K562 (cell line): ENCODE measurements at regions not wholly inside any gene's neighbourhood (a gene's known extent, or its start where the extent isn't known, plus 50 kb on each side); places are given as distances from the start of the nearest gene placed in this dataset.

Experiments used
- ATAC-seq: fragments of 200-7000 bp; cut with Tn5 transposase; 3 replicates; pipeline ENCODE4 v1.9.1; 2020; ENCODE audit warnings: moderate library complexity
- BruUV-seq: library from RNA; stranded (reverse); fragments of 400-500 nt; replicated peaks from 2 replicates; lab custom pipeline; 2021; lab: Mats Ljungman, UMichigan
- CTCF ChIA-PET: fragments of 300-600 bp; formaldehyde crosslinking; extraction: SDS; loops from one replicate; lab custom pipeline; 2021; ENCODE audit warnings: low intra/inter-chr PET ratio; lab: Yijun Ruan, JAX
- POLR2A ChIA-PET: fragments of 300-600, 350-650 bp; sonication (Branson Sonifier 250); formaldehyde crosslinking; extraction: SDS; loops from one replicate; lab custom pipeline; 2021; ENCODE audit warnings: antibody characterized with exemption, inconsistent platforms; lab: Yijun Ruan, JAX
- DNase-seq, 4 experiments: peaks; one replicate each; pipeline versions ENCODE4 v3.0.0 to v3.0.0-alpha.2; 2011 to 2018; ENCODE audit warnings: low spot score in 3 of 4, mixed read lengths in 3 of 4; ENCODE audit errors: extremely low read depth in 1 of 4
- FAIRE-seq: peaks from 2 replicates; lab custom pipeline; 2011; peaks lifted over from hg19 to GRCh38; lab: Jason Lieb, UNC
- H2AFZ ChIP-seq: 2 replicates; pipeline ENCODE4 v1.6.0; 2011; ENCODE audit warnings: low read depth, low read length, control low read depth, inconsistent platforms
- H3K27ac ChIP-seq: fragments of 200-600 bp; 3 replicates; pipeline ENCODE4 v1.8.0; 2011; ENCODE audit warnings: low read depth, mild to moderate bottlenecking, control low read depth, inconsistent platforms, low read length, moderate library complexity, mixed read lengths; ENCODE audit errors: extremely low read depth
- H3K27me3 ChIP-seq, 2 experiments: fragments of 300-600 bp in 1 of 2; 2 replicates in 1 of 2; 3 replicates in 1 of 2; pipeline versions ENCODE4 v1.6.0 to v1.8.0; 2011; ENCODE audit warnings: inconsistent platforms in 2 of 2, low read length in 2 of 2, mild to moderate bottlenecking in 1 of 2, mixed read lengths in 1 of 2, moderate library complexity in 1 of 2; ENCODE audit not compliant: control insufficient read depth in 2 of 2, insufficient read depth in 2 of 2
- H3K36me3 ChIP-seq: fragments of 300-600 bp; 3 replicates; pipeline ENCODE4 v1.8.0; 2011; ENCODE audit warnings: mild to moderate bottlenecking, low read length, inconsistent platforms; ENCODE audit not compliant: control insufficient read depth, insufficient read depth
- H3K4me1 ChIP-seq, 2 experiments: fragments of 200-600 bp in 1 of 2; replicated peaks in 1 of 2; 2 replicates in 1 of 2; 3 replicates in 1 of 2; pipeline versions ENCODE4 v1.5.1 to v1.8.0; 2011; ENCODE audit warnings: inconsistent platforms in 2 of 2, low read length in 2 of 2, mild to moderate bottlenecking in 1 of 2, mixed read lengths in 1 of 2, moderate library complexity in 1 of 2; ENCODE audit not compliant: control insufficient read depth in 2 of 2, insufficient read depth in 2 of 2
- H3K4me2 ChIP-seq: 2 replicates; pipeline ENCODE4 v1.6.1; 2011; ENCODE audit warnings: low read length, control low read depth, inconsistent platforms, mixed read lengths; ENCODE audit not compliant: insufficient read depth
- H3K4me3 ChIP-seq: fragments of 200-600 bp; sonication (generic), shearing (Covaris generic); 2 replicates; pipeline ENCODE4 v1.5.1; 2016; ENCODE audit warnings: control low read depth, inconsistent platforms
- H3K79me2 ChIP-seq: fragments of 200-600 bp; 3 replicates; pipeline ENCODE4 v1.8.0; 2011; ENCODE audit warnings: low read length, inconsistent platforms; ENCODE audit not compliant: control insufficient read depth, insufficient read depth
- H3K9ac ChIP-seq, 2 experiments: 2 replicates each; pipeline versions ENCODE4 v1.6.0 to v1.6.1; 2011; ENCODE audit warnings: low read depth in 2 of 2, low read length in 2 of 2, control low read depth in 1 of 2, inconsistent platforms in 1 of 2, mild to moderate bottlenecking in 1 of 2, mixed read lengths in 1 of 2; ENCODE audit not compliant: insufficient read depth in 1 of 2
- H3K9me1 ChIP-seq: one replicate; pipeline ENCODE4 v1.6.0; 2011; ENCODE audit warnings: inconsistent platforms, mild to moderate bottlenecking, low read length, moderate library complexity; ENCODE audit not compliant: control insufficient read depth, insufficient read depth
- H3K9me3 ChIP-seq: replicated peaks from 2 replicates; pipeline ENCODE4 v1.5.1; 2011; ENCODE audit warnings: low read depth, low read length, inconsistent platforms; ENCODE audit not compliant: control insufficient read depth, insufficient read depth
- H4K20me1 ChIP-seq: replicated peaks from 2 replicates; pipeline ENCODE4 v1.6.1; 2011; ENCODE audit warnings: low read length, inconsistent platforms, mixed read lengths; ENCODE audit not compliant: control insufficient read depth, insufficient read depth
- ATF7 ChIP-seq: fragments of 450-650 bp; IDR thresholded peaks from 2 replicates; pipeline ENCODE4 v1.7.1; 2014; ENCODE audit warnings: mild to moderate bottlenecking, moderate library complexity
- BDP1 ChIP-seq: IDR thresholded peaks from 3 replicates; pipeline ENCODE4 v1.6.1; 2011; ENCODE audit not compliant: insufficient read length, insufficient read depth
- C11orf30 ChIP-seq: fragments of 450-650 bp; IDR thresholded peaks from 2 replicates; pipeline ENCODE4 v1.6.1; 2016; ENCODE audit warnings: low read depth, mild to moderate bottlenecking
- E4F1 ChIP-seq: fragments of 250-450 bp; sonication (Bioruptor Pico); IDR thresholded peaks from 2 replicates; pipeline ENCODE4 v1.5.0; 2021; ENCODE audit warnings: mild to moderate bottlenecking, borderline replicate concordance
- GATAD2B ChIP-seq: fragments of 450-650 bp; IDR thresholded peaks from 2 replicates; pipeline ENCODE4 v1.6.1; 2017; ENCODE audit warnings: mild to moderate bottlenecking, borderline replicate concordance
- HDAC8 ChIP-seq: fragments of 450-650 bp; IDR thresholded peaks from 2 replicates; pipeline ENCODE4 v1.6.1; 2016; ENCODE audit warnings: mild to moderate bottlenecking, missing genetic modification characterization, moderate library complexity, missing compliant biosample characterization
- MTA3 ChIP-seq: fragments of 450-650 bp; formaldehyde crosslinking; IDR thresholded peaks from 2 replicates; pipeline ENCODE4 v1.6.1; 2017; ENCODE audit warnings: mild to moderate bottlenecking, borderline replicate concordance
- POLR2AphosphoS5 ChIP-seq: IDR thresholded peaks from 2 replicates; pipeline ENCODE4 v1.6.1; 2011; ENCODE audit warnings: mild to moderate bottlenecking, low read depth, low read length, moderate library complexity; ENCODE audit not compliant: control insufficient read depth, insufficient read depth
- RFX7 ChIP-seq: fragments of 250-450 bp; sonication (Bioruptor Pico); IDR thresholded peaks from 2 replicates; pipeline ENCODE4 v1.5.1; 2021; ENCODE audit warnings: mild to moderate bottlenecking
- RUNX1 ChIP-seq: sonication (generic); IDR thresholded peaks from 2 replicates; pipeline ENCODE4 v1.6.1; 2016; ENCODE audit warnings: antibody characterized with exemption, low read depth
- TEAD2 ChIP-seq: fragments of 450-650 bp; IDR thresholded peaks from 2 replicates; pipeline ENCODE4 v1.6.1; 2016; ENCODE audit warnings: missing genetic modification characterization, control low read depth, missing compliant biosample characterization
- ZNF133 ChIP-seq: fragments of 250-450 bp; sonication (Bioruptor Pico); IDR thresholded peaks from 2 replicates; pipeline ENCODE4 v1.4.0; 2020; ENCODE audit warnings: mild to moderate bottlenecking
- ZNF146 ChIP-seq: IDR thresholded peaks from one replicate; pipeline ENCODE4 v1.6.1; 2018; ENCODE audit warnings: missing compliant biosample characterization; ENCODE audit not compliant: unreplicated experiment
- ZNF3 ChIP-seq: fragments of 250-450 bp; sonication (Bioruptor Pico); IDR thresholded peaks from 2 replicates; pipeline ENCODE4 v1.5.0; 2021; ENCODE audit warnings: mild to moderate bottlenecking, moderate library complexity
- ZNF740 ChIP-seq, 3 experiments: fragments of 200-800 bp in 1 of 3; sonication (Bioruptor generic) in 1 of 3; sonication (generic) in 1 of 3; formaldehyde crosslinking in 1 of 3; IDR thresholded peaks; 2 replicates each; pipeline versions ENCODE4 v1.6.1 to v1.8.0; 2016 to 2022; ENCODE audit warnings: mild to moderate bottlenecking in 2 of 3, missing compliant biosample characterization in 2 of 3, missing genetic modification characterization in 2 of 3, missing genetic modification reagents in 1 of 3
- ZSCAN32 ChIP-seq: fragments of 450-650 bp; formaldehyde crosslinking; IDR thresholded peaks from 2 replicates; pipeline ENCODE4 v1.4.0; 2020; ENCODE audit warnings: mild to moderate bottlenecking, moderate library complexity
- WGBS: fragments of 100-300 bp; shearing (Covaris generic); methylation state at CpG from one replicate; pipeline ENCODE4 v1.1.6; 2016; ENCODE audit warnings: low coverage, mixed read lengths; ENCODE audit not compliant: insufficient coverage; ENCODE audit errors: missing lambda C conversion rate; 5-methylcytosine and 5-hydroxymethylcytosine counted together
- in situ Hi-C: fragments of 300-500 bp; cut with MboI; formaldehyde crosslinking; loops from 4 replicates; pipeline ENCODE4 v1.15.0; 2018; ENCODE audit warnings: inconsistent platforms, mixed read lengths
- intact Hi-C: fragments of 100-400 bp; cut with micrococcal nuclease; formaldehyde crosslinking; loops from 2 replicates; pipeline ENCODE4 v1.14.2; 2022

GRCh38 chr9:73515216-73515615 is 363.6 kb downstream of the ANXA1 start:
- ChIA-PET POLR2A (no interaction called here), CTCF (no interaction called here)
- Histone ChIP-seq H3K79me2 (no peaks in the 10 kb centered on the region), H3K9me1 (no peaks in the 10 kb centered on the region), H3K27ac (no peak overlapping the region), H3K9ac (no peak overlapping the region), H3K36me3 (no peaks in the 10 kb centered on the region), H3K4me2 (no peak overlapping the region), H3K9me3 (no peaks in the 10 kb centered on the region), H3K4me1 (no peaks in the 10 kb centered on the region), H4K20me1 (no peaks in the 10 kb centered on the region), H3K27me3 (no peaks in the 10 kb centered on the region), H2AFZ (0 out of 2 replicates have a peak overlapping the region, but pooled peaks have one; percentile 10), H3K4me3 (no peak overlapping the region)
- in situ Hi-C loops = no loop called here
- 23% methylated on average over 4 of the region's 4 CpGs for WGBS
- DNase-seq = no peak
- intact Hi-C loops = no loop called here
- FAIRE-seq = no peak
- ATAC-seq = no peak
- BruUV-seq = no TSS peak
- TF ChIP-seq HDAC8 (tag) (no peak), MTA3 (no peak), RFX7 (CRISPR knock-in tag) (no peak), BDP1 (no peak), POLR2AphosphoS5 (no peak), GATAD2B (no peak), E4F1 (CRISPR knock-in tag) (no peak), ZNF133 (CRISPR knock-in tag) (no peak), ZNF146 (no peak), C11orf30 (no peak), RUNX1 (no peak), ZSCAN32 (CRISPR knock-in tag) (no peak), ZNF3 (CRISPR knock-in tag) (no peak), TEAD2 (tag) (no peak), ATF7 (no peak), ZNF740 (CRISPR knock-in tag; IDR thresholded peaks at IDR 0.05) (no peak), ZNF740 (tag; IDR thresholded peaks at IDR 0.05) (no peak)
